Bronchial epithelial cell (primary cell): ENCODE measurements at regions not wholly inside any gene's neighbourhood (a gene's known extent, or its start where the extent isn't known, plus 50 kb on each side); places are given as distances from the start of the nearest gene placed in this dataset.

Source experiments
- DNase-seq: peaks from one replicate; pipeline ENCODE4 v3.0.0-alpha.2; 2010; ENCODE audit warnings: low read depth
- FAIRE-seq: peaks from 2 replicates; lab custom pipeline; 2011; peaks lifted over from hg19 to GRCh38; lab: Jason Lieb, UNC
- H3K27me3 ChIP-seq: 2 replicates; pipeline ENCODE4 v1.5.1; 2011; ENCODE audit warnings: low read length; ENCODE audit not compliant: control insufficient read depth, insufficient read depth
- H3K36me3 ChIP-seq: 2 replicates; pipeline ENCODE4 v1.5.1; 2011; ENCODE audit warnings: low read length; ENCODE audit not compliant: control insufficient read depth, insufficient read depth
- H3K4me3 ChIP-seq: 2 replicates; pipeline ENCODE4 v1.5.1; 2011; ENCODE audit warnings: mild to moderate bottlenecking, low read depth, low read length, control low read depth
- TF ChIP-seq, protein P1 (sequence below): IDR thresholded peaks from 2 replicates; pipeline ENCODE4 v1.5.1; 2011; ENCODE audit warnings: mild to moderate bottlenecking, moderate library complexity, low read length, control low read depth, inconsistent platforms; ENCODE audit not compliant: insufficient read depth, severe bottlenecking

DNA sequence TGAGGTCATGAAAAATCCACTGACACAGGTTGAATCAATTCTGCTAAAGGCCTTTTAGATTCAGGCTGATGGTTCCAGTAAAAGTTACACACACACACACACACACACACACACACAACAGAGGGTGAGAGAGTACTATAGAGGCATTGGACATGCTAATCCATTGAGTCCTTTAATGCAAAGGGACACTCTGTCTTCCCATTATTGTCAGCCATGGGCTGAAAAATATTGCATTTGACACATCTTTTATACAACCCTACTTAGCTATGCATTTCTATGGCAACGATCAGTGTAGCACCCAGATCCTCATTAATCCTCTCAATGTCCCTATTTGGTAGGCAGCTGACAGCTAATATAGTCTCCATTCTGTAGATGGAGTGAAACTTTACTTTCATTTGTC, 440.8 kb upstream of the RGPD4 start:
- H3K36me3 ChIP-seq, result no peaks in the 10 kb centered on the region
- TF ChIP-seq, protein P1, sequence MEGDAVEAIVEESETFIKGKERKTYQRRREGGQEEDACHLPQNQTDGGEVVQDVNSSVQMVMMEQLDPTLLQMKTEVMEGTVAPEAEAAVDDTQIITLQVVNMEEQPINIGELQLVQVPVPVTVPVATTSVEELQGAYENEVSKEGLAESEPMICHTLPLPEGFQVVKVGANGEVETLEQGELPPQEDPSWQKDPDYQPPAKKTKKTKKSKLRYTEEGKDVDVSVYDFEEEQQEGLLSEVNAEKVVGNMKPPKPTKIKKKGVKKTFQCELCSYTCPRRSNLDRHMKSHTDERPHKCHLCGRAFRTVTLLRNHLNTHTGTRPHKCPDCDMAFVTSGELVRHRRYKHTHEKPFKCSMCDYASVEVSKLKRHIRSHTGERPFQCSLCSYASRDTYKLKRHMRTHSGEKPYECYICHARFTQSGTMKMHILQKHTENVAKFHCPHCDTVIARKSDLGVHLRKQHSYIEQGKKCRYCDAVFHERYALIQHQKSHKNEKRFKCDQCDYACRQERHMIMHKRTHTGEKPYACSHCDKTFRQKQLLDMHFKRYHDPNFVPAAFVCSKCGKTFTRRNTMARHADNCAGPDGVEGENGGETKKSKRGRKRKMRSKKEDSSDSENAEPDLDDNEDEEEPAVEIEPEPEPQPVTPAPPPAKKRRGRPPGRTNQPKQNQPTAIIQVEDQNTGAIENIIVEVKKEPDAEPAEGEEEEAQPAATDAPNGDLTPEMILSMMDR, result no peak
- H3K4me3 ChIP-seq, result no peak overlapping the region
- DNase-seq (no peak), FAIRE-seq (no peak)
- H3K27me3 ChIP-seq, result no peaks in the 10 kb centered on the region

DNA sequence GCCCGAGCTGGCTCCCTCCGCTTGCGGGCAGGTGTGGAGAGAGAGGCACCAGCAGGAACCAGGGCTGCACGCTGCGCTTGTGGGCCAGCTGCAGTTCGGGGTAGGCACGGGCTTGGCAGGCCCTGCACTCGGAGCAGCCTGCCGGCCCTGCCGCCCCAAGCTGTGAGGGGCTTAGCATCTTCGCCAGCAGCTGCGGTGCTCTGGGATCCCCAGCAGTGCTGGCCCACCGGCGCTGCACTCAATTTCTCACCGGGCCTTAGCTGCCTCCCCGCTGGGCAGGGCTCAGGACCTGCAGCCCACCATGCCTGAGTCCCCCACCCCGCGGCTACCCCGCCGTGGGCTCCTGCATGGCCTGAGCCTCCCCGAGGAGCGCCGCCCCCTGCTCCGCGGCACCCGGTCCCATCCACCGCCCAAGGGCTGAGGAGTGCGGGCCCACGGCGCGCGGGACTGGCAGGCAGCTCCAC, 434.4 kb upstream of the RGPD4 start:
- TF ChIP-seq, protein P1, result no peak
- FAIRE-seq, result no peak

DNA sequence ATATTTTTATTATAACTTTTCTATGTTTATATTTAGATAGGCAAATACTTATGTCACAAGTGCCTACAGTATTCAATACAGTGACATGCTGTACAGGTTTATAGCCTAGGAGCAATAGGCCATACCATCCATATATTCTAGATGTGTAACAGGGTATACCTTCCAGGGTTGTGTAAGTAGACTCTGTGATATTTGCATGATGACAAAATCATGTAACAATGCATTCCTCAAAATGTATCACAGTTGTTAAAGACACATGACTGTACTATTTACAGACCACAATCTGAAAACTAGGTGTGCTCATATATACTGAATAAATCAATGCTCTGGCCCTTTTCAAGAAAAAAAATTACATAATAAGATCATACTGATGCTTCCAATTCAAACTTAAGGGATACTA, 433.2 kb upstream of the RGPD4 start:
- peak; percentile 74 for DNase-seq
- H3K27me3 ChIP-seq, result no peaks in the 10 kb centered on the region
- no peaks in the 10 kb centered on the region for H3K36me3 ChIP-seq
- FAIRE-seq, result no peak
- TF ChIP-seq, protein P1, result no peak
- H3K4me3 ChIP-seq, result no peak overlapping the region

More for the DNA sequence above, 434.4 kb upstream of the RGPD4 start:
- no peaks in the 10 kb centered on the region for H3K36me3 ChIP-seq
- DNase-seq, result no peak
- H3K4me3 ChIP-seq, result no peak overlapping the region
- no peaks in the 10 kb centered on the region for H3K27me3 ChIP-seq

DNA sequence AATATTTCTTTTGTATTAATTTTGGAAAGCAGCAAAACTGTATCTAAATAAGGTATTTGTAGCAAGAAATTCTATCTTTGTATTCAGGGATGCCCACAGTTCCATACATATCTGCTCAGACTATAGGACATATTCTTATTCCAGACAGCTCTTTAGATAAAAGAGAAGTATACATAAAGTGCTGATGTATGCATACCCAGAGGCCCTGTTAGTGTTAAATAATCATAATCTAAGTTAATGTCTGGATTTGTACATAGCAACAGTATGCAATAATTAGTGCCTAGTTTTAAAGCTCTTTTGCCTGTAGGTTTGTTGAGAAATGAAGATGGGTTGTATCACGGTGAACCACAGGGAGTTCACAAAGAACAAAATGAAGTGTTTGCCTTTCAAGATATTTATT, 428.0 kb upstream of the RGPD4 start:
- Histone ChIP-seq H3K27me3 (no peaks in the 10 kb centered on the region), H3K36me3 (no peaks in the 10 kb centered on the region), H3K4me3 (no peak overlapping the region)
- no peak for FAIRE-seq
- TF ChIP-seq, protein P1, result no peak
- DNase-seq, result no peak

DNA sequence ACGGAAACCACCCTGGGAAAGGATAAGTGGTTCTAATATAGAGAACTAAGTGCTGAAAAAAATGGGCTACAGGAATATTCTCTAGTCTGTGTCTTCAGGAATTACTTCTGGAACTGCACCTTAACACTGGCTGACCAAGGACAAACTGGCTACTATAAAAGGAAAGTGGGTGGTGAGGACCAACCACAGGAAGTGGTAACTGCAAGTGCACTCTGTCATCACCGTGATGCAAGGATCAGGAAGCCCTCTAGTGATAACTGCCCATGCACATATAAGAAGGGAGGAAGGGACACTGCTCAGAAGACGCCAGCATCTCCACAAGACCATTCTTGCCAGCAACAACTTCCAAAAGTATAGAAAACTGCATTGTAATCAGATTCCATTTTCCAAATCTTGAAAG, 424.4 kb upstream of the RGPD4 start:
- FAIRE-seq (no peak), DNase-seq (no peak)
- Histone ChIP-seq H3K4me3 (no peak overlapping the region), H3K36me3 (no peaks in the 10 kb centered on the region), H3K27me3 (no peaks in the 10 kb centered on the region)
- TF ChIP-seq, protein P1, result no peak

DNA sequence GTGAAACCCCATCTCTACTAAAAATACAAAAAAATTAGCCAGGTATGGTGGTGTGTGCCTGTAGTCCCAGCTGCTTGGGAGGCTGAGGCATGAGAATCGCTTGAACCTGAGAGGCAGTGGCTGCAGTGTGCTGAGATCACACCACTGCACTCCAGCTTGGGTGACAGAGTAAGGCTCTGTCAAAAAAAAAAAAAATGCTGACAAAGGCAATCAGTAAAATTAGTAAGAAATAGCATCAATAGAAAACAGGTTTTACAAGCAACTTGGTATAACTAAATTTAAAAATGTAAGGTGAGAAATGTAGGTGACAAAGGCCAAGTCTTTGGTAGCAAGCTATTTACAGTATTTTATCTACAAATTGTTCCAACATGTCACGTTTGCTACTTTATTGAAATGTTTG, 421.4 kb upstream of the RGPD4 start:
- TF ChIP-seq, protein P1, result no peak
- no peak for DNase-seq
- H3K4me3 ChIP-seq, result no peak overlapping the region
- no peaks in the 10 kb centered on the region for H3K27me3 ChIP-seq
- FAIRE-seq, result no peak
- no peaks in the 10 kb centered on the region for H3K36me3 ChIP-seq
